ENCODE measurements at regions not wholly inside any gene's neighbourhood (a gene's known extent, or its start where the extent isn't known, plus 50 kb on each side); places are given as distances from the start of the nearest gene placed in this dataset.

DNA sequence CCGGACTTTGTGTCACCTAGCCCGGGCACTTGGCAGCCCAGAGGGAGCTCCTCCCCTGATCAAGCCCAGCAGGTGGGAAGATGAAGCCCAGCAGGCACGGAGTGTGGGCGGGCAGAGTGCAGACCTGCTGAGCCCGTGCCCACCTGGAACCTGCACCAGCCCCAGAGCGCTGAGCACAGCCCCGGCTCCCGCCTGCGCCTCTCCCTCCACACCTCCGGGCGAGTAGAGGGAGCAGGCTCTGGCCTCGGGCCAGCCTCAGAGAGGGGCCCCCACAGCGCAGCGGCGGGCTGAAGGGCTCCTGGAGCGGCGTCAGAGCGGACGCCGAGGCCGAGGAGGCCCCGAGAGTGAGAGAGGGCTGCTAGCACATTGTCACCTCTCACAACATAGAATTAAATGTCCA is 257.7 kb downstream of the VGLL3 start:
- no peak for DNase-seq

DNA sequence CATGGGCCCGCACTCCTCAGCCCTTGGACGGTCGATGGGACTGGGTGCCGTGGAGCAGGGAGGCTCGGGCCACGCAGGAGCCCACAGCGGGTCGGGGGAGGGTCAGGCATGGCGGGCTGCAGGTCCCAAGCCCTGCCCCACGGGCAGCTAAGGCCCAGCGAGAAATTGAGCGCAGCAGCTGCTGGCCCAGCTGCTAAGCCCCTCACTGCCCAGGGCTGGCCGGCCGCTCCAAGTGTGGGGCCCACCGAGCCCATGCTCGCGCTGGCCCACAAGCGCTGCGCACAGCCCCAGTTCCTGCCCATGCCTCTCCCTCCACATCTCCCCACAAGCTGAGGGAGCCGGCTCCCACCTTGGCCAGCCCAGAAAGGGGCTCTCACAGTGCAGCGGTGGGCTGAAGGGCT is 259.4 kb downstream of the VGLL3 start:
- DNase-seq = no peak

DNA sequence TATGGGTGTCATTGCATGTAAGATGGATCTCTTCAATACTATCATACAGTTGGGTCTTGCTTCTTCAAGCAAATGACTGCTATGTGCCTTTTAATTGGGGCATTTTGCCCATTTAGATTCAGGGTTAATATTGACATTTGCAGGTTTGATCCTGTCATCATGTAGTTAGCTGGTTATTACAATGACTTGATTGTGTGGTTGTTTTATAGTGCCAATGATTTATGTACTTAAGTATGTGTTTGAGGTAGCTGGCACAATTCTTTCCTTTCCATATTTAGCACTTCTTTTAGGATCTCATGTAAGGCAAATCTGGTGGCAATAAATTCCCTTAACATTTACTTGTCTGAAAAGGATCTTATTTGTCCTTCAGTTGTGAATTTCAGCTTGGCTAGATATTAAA is 267.5 kb downstream of the VGLL3 start:
- DNase-seq = no peak

DNA sequence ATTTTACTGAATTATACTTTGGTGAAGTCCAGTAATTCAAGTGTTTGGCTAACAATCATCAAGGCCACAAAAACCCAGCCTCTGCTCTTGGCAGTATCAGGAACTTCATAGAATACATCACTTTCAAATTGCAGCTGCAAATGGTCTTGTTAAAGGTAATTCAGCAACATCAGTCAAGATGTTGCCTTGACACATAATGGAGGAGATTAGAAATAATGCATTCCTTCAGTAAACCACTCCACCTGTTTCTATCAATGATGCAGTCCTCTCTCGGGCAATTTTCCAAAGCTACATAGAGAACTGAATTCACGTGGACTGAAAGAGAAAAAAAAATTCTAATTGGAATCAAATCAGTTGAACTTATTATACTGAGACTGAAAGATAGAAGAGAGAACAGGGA is 279.3 kb downstream of the VGLL3 start:
- no peak for DNase-seq

DNA sequence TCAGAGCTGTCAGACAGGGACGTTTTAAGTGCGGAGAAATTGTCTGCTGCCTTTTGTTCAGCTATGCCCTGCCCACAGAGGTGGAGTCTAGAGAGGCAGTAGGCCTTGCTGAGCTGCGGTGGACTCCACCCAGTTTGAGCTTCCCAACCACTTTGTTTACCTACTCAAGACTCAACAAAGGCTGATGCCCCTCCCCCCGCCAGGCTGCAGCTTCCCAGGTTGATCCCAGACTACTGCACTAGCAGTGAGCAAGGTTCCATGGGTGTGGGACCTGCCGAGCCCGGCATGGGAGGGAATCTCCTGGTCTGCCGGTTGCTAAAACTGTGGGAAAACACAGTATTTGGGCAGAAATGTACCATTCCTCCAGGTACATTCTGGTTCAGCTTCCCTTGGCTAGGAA is 282.1 kb downstream of the VGLL3 start:
- no peak for DNase-seq

DNA sequence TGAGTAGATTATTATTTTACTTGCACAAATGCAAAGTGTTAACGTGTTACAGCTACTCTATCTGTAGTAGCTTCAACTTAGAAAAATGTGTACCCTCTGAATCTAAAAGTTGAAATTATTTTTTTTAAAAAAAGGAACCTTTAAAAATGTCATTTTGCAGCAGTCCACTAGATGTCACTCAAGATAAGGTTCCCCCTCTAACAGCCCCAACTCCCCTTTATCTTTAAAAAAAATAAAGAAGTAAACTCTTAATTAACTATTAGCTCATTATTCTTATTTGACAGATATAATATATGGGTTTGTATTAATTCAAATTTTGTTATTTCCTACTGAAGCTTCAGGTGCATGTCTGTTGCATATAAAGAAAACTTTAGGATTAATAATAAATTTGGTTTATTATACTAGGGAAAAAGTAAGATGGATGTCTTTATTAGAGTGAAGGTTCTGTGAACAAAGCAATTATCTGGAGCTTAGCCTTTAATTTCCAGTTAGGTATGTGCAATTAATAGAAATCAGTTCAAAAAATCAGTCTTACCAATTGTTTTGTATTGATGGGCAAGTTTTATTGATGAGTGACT is 288.5 kb downstream of the VGLL3 start:
- no peak for DNase-seq

DNA sequence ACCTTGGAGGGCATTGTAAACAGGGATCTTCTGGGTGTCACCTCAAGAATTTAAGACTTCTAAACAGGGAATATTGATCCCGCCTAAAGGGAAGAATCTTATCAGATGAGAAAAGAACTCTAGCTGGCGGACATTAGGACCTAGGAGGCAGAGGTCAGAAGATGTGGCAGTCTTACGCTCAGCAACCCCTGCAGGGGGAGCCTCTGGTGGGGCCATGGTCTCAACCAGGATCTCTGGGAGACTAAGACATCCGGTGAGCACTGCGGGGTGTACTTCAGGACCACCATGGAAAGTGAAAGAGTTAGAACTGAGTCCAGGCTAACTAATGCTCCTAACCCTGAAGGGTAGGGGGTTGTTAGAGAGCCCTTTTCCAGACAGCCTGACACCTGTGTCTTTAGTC is 295.2 kb downstream of the VGLL3 start:
- DNase-seq = no peak

DNA sequence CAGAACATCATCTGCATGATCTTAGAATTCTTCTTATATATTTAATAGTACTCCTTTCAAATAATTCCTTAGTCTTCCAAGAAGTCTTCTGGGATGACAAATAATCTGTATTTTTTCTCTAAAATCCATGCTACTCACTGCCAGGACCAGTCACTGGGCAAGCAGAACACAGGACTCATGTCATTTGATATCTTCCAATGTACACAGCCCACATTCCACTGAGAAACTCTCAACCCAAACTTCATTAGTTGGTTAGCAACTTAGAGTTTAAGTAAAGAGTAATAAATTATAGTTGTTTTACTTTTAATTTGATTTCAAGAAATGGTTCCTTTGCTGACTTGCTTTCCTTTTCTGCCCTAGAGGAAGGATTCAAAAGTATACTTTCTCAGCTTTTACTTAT is 317.0 kb downstream of the VGLL3 start:
- no peak for DNase-seq

DNA sequence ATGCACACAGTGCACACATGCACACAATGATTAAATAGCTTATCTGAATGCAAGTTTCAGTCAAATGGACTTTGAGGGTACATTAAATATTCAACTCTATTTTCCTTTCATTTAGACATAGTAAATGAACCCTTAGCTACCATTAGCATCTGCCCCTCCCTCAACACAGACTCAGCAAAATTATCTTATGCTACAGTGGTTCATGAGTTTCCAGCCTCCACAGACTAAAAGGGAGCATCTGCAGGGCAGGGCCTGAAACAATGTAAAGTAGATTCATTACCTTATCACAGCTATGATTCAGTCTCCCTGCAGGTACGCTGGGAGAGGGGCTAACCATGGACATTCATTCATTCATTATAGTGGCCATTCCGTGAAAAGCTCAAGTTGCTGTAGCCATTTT is 329.1 kb downstream of the VGLL3 start:
- no peak for DNase-seq

DNA sequence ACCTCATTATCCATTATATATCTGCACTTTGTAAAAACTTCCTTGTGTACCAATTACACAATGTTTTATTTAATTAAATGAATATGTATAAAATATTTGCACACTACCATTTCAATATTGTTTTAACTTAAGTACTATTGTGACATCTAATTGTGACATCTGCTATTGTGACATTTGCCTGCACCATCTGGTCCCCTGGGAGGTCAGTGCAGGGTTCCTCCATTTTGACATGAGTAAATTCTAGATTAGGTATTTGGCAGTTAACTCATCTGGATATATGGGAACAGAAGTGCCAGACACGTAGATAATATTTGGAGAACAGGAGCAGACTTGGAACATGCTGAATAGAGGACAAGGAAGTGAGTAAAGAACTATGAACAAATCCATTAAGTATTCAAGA is 332.1 kb downstream of the VGLL3 start:
- DNase-seq = no peak

DNA sequence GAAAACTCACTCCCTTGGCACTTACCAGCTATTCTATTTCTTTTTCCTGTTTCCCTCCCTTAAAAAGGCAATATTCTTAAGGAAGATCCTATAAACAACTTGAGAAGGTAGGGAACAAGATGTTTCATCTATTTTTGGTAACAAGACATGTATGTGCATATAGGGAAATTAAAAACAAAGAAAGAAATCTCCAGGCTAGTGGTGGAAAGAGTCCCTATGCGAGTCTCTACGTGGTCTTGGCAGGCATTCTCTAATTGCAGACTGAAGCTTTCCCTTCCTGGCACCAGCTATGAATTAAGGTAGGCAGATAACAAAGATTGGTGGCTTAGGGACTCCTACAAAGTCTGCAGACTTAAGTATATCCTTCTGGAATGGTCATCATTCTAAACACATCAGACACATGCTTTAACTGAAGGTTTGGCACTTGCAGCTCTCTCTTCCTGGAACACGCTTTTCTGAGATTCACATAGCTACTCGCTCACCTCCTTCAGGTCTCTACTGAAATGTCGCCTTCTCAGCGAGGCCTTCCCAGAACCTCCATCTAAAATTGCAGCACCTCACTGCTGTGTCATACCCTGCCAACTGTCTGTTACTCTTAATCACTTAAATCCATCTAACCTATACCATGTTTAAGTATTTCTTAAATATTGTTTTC is 336.0 kb downstream of the VGLL3 start:
- DNase-seq = no peak

DNA sequence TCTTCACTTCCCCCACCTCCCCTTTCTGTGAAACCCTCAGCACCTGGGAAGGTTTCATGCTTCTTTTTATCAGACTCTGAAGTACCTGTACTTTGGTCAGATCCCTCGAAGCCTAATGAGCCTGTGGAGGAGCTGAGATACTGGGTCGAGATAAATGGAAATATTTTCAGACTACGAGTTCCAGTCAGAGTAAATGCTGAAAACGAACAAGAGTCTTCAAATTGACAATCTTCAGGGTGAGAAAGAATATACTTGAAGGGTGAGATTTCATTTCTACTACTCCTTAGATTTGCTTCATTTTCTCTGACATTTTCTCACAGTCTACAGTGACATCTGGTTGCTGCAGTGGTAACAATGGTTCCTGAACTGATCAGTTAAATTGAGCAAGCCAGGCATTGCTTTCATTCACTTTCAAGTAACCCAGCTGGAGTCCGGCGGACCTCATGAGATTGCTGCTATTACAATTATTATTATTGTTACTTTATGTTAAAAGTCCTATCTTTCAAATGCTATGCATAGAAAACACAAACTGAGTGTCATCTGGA is 337.2 kb downstream of the VGLL3 start:
- no peak for DNase-seq

DNA sequence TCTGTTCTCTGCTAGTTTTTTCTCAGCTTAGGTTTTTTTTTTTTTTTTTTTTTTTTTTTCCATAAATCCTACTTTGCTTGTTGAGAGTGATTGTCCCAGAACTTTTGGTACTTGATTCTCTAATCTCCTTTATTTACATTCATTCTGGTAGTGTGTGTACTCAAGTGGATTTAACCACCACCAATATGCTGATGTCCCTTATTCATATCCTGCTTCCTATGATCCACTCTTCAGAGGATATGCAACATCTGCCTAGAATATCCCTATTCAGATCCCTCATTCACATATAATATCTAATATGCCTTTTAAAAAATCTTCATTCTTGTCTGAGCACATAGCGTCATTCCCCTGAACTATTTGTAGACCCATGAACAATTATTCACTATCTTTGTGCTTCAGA is 342.9 kb downstream of the VGLL3 start:
- DNase-seq = no peak

DNA sequence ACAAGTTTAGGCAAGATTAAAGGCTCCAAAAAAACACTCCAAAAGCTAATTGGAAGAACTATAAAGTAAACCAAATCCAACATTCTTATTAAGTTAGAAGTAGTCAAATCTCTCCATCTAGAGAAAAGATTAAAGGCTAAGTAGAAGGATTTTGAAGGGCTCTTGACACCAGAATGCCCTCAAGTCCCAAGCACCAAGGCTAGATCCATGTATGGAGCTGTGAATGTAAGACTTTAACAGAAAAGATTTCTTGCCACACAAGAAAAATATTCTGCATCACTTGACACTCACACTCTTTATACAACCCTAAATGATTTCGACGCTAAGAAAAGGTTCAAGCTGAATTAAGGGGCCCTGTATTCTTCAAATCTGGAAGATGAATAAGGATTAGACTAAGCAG is 345.2 kb downstream of the VGLL3 start:
- DNase-seq = no peak

DNA sequence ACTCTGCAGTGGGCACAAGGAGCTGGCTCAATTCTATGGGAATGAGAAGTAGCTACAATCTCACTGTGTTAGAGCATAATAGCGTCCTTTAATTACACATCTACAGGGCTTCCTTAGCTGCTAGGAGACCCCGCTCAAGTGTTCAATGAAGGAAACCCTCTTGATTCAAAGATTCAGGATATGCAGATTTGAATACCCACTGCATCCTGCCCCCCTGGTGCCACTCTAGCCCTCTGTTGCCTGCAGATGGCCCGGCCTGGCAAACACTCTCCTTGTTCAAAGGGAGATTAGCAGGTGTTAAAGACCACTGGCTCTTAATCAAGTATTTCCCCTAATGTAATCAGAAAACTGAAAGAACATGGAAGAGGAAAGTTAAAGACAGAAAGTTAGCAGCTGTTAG is 356.6 kb downstream of the VGLL3 start:
- no peak for DNase-seq

DNA sequence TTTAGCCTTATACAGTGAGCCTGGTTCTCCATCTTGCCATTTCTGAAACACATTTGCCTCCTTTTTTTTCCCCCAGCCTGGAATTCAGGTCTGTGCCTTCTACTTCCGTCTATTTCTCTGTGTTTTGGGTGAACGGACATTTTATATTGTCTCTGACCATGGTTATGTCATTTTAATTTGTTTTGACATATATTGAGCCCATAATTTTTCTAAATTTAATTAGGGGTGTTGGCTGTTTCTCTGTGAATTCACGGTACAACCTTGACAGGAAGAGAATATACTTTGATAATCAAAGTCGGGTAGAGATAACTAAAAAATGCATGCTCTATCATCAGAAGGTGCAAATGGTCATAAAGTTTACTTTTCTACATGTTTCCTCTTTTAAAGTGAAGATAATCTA is 361.4 kb downstream of the VGLL3 start:
- DNase-seq = no peak

DNA sequence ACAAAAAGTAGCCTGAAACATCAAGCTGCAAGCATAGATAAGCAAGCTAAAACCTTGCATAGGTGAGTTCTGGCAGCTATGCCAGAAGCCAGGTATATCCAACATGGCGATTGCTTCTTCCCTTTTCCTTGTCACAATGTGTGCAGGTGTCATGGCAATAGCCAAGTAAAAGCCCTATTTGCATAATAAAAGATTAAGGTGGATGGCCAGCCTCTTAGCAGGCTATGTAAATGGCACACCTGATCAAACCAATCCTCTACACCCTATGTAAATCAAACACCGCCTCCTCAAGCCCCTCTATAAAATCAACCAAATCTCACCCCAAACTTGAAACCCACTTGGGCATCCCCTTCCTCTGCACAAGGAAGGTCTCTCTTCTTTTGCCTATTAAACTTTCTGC is 366.8 kb downstream of the VGLL3 start:
- DNase-seq = no peak

DNA sequence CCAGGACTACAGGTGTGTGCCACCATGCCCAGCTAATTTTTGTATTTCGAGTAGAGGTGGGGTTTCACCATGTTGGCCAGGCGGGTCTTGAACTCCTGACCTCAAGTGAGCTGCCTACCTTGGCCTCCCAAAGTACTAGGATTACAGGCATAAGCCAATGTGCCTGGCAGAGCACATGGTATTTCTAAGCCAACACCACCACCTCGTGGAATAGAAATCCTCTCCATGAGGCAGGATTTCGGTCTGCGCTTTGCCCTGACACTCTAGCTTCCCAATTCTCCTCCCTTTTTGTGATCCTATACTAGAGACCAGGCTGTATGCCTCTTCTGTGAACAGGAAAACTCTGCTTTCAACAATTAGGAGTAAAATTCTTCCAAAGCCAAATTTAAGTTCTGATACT is 372.2 kb downstream of the VGLL3 start:
- DNase-seq = no peak

DNA sequence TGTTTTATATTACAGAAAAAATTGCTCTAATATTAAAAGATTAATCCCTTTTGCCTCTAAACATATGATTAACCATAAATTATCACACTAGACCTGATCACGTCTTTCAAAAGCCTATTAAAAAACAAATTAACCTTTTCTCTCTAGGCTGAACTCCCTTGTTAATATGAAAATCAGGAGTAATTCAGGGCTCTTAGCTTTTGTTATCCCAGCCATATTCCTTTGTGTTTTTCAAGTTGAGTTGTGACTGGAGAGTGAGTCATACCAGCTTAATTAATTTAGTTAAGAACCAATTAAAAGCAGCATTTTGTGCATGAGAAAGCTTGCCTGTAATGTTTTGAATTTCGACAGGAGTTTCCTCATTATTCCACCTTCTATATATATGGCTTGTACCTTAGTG is 385.8 kb downstream of the VGLL3 start:
- no peak for DNase-seq

DNA sequence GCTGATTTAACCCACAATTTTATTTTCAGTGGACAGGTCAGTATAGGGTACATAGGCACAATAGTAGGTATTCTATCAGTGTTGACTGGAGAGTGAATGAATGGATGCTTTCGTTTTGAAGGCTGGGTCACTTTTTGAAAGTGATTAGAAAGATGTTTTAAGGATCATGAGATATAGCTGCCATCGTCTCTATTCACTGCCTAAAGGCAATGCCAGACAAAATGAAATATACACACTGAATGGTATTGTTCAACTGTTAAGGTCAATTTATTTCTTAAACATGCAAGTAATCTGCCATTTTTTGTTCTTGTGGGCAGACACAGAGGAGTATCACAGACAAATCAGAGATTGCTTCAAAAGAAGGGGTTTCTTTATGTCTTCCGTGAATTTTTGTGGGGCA is 395.3 kb downstream of the VGLL3 start:
- no peak for DNase-seq

DNA sequence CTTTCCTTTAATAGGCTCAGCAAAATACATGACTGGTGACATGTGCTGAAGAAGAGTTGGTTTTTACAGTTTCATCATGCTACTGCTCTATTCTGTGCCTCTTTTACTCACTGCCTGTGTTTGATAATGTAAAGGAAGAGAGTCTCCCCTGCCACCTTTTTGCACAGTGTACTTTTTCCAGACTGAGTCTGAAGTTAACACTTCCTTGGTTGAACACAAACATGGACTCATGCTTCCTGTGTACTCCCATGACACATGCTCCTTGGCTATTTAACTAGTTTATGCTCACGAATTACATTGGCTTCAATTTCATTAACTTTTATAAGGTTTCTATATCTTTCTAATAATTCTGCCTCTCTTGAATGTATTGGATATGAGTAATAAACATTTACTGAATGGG is 396.1 kb downstream of the VGLL3 start:
- DNase-seq = no peak

DNA sequence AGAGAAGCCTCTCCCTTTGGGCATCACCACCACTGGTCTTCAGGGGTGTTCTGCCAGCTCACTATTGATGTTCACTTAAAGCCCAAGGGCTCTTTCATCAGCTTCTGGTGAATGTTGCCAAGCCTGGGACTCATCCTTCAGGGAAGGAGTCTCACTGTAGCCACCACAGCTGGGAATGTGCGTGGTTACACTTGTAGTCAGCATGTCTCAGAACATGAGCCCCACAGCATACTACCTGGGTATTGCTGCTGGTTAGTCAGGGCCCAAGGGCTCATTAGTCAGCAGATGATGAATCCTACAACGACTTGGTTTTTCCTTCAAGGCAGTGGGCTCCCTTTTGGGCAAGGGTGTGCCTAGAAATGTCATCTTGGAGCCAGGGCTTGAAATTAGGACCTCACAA is 412.9 kb downstream of the VGLL3 start:
- no peak for DNase-seq

DNA sequence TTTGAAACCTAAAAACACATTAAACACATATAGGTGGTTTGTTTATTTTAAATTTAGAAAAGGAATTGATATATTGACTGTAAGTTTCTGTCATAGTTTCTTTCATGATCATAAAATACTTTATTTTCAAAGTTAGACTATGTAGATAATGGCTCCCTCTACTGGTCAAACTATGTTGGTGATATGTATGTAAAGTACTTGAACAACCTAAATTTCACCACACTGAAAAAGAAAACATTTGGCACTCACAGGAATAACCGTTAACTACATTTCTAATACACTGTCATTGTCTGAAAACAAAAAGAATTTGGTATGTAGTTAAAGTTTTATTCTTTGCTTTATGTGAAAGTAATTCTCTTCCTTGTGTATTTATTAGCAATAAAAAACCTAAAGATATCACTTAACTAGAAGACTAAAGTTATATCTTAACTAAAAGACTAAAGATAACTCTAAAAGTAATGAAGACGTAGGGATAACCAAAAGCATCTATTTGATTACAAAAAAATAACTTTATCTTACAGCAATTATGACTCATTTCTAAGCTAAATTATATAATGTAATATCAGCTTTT is 427.5 kb downstream of the VGLL3 start:
- DNase-seq = peak in 1 of 56 donors; percentile 38

Data from amygdala (tissue), 56 donors.